ENCODE measurements at regions not wholly inside any gene's neighbourhood (a gene's known extent, or its start where the extent isn't known, plus 50 kb on each side); places are given as distances from the start of the nearest gene placed in this dataset.
A peak's percentile ranks its signal among the peaks of the same experiment; 100 is the strongest.

GRCh38 chr5:154696891-154697290 lies 58.3 kb upstream of the LARP1 start:
- no peak overlapping the region for H2AK5ac ChIP-seq (ENCODE audit: low read depth, low read length)
- no peak overlapping the region for H2BK120ac ChIP-seq (replicated peaks; ENCODE audit: low read depth, low read length)
- H3K79me2 ChIP-seq (ENCODE audit: control insufficient read depth in 1 of 2, insufficient read depth in 2 of 2, low read length in 2 of 2) = peaks cover 0 to 17% of the 10 kb centered on the region in 2 experiments; a peak in 2 of 4 replicates
- DNase-seq (ENCODE audit: low read depth in 1 of 2, low spot score in 2 of 2) (no peak), FAIRE-seq (peak; percentile 48)
- H3K4me2 ChIP-seq (ENCODE audit: insufficient read depth in 1 of 2, low read depth in 2 of 2, low read length in 2 of 2) = peak overlapping the region; percentile 26 to 30; a peak in 3 of 4 replicates
- no peak overlapping the region for H2BK15ac ChIP-seq (ENCODE audit: low read length)
- no peaks in the 10 kb centered on the region for H3K9me3 ChIP-seq (ENCODE audit: insufficient read depth in 2 of 2, low read depth in 1 of 2, low read length in 1 of 2)
- no peak overlapping the region; a peak in 1 of 7 replicates for H3K9ac ChIP-seq (replicated peaks in 1 of 4; ENCODE audit: extremely low read depth in 1 of 4, low read depth in 3 of 4, low read length in 3 of 4)
- H4K91ac ChIP-seq (replicated peaks; ENCODE audit: insufficient read length, low read length) = no peak overlapping the region
- no peaks in the 10 kb centered on the region for H3K27me3 ChIP-seq (replicated peaks in 1 of 4; ENCODE audit: control insufficient read depth in 3 of 4, extremely low read depth in 1 of 4, insufficient read depth in 3 of 4, low read length in 3 of 4)
- no peak overlapping the region for H2BK5ac ChIP-seq (ENCODE audit: low read depth, low read length)
- 6% methylated on average over 3 of the region's 3 CpGs; no CpG with 5 or more reads in 1 of the 2 experiments for WGBS, 2 experiments (ENCODE audit: extremely low coverage in 1 of 2, insufficient coverage in 1 of 2, insufficient read length in 1 of 2, insufficient replicate concordance in 2 of 2, low coverage in 1 of 2, low lambda C conversion rate in 2 of 2, missing lambda C conversion rate in 1 of 2)
- no peak overlapping the region for H3K4ac ChIP-seq (replicated peaks; ENCODE audit: insufficient read length, low read depth, low read length)
- ChIA-PET POLR2A (ENCODE audit: partially characterized antibody) (interaction anchor here (0.6 to 3.5 kb wide), 5 partner anchors 10 to 240 kb away, joined by 3 to 27 read pairs (median 4); partner anchors contain the start of gene GEMIN5), CTCF (ENCODE audit: partially characterized antibody) (interaction anchor here (1.0 to 1.7 kb wide), 2 partner anchors 10 to 13 kb away, joined by 3 to 5 read pairs; no protein-coding TSS in a partner anchor)
- H3K23me2 ChIP-seq (ENCODE audit: low read depth, low read length) = no peaks in the 10 kb centered on the region
- H3K27ac ChIP-seq (ENCODE audit: low read depth, low read length) = no peak overlapping the region
- TF ChIP-seq SIN3A (conservative IDR thresholded peaks at IDR 0.05 in 1 of 2, IDR thresholded peaks at IDR 0.05 in 1 of 2; ENCODE audit: low read depth in 1 of 2, low read length in 2 of 2) (0 out of 4 replicates have a peak, but pooled peaks of 1 of the 2 experiments have one; percentile 28), EP300 (IDR thresholded peaks at IDR 0.05; ENCODE audit: borderline replicate concordance in 1 of 2, low read depth in 2 of 2, low read length in 2 of 2) (no peak)
- peak overlapping the region in 1 of 4 experiments; percentile 6; a peak in 1 of 8 replicates for H3K4me3 ChIP-seq (ENCODE audit: extremely low read depth in 1 of 4, insufficient read depth in 2 of 4, low read depth in 3 of 4, low read length in 4 of 4)
- H2BK20ac ChIP-seq (ENCODE audit: low read length) = no peak overlapping the region
- no peak overlapping the region for H4K5ac ChIP-seq (ENCODE audit: insufficient read length, low read depth, low read length)
- 0 out of 2 replicates have a peak overlapping the region, but pooled peaks have one; percentile 17 for H3K18ac ChIP-seq (ENCODE audit: extremely low read depth, low read length)
- H3K23ac ChIP-seq (ENCODE audit: insufficient read length) = no peak overlapping the region
- peaks cover 8 to 28% (median 20%) of the 10 kb centered on the region in 4 experiments for H3K4me1 ChIP-seq (replicated peaks in 1 of 4; ENCODE audit: control insufficient read depth in 3 of 4, insufficient read depth in 4 of 4, low read length in 3 of 4)
- no peaks in the 10 kb centered on the region for H3K79me1 ChIP-seq (ENCODE audit: low read depth, low read length)
- H3K56ac ChIP-seq (replicated peaks; ENCODE audit: insufficient read length, low read depth, low read length) = no peak overlapping the region
- H2AFZ ChIP-seq (ENCODE audit: low read length) = no peak overlapping the region
- no peak overlapping the region for H3K14ac ChIP-seq (ENCODE audit: insufficient read length)
- no peak overlapping the region for H4K8ac ChIP-seq (ENCODE audit: extremely low read depth, insufficient read depth, low read length)
- 0 out of 2 replicates have a peak overlapping the region, but pooled peaks have one; percentile 42 for H2BK12ac ChIP-seq (ENCODE audit: low read depth, low read length)
- no peaks in the 10 kb centered on the region for H3K36me3 ChIP-seq (ENCODE audit: control insufficient read depth in 2 of 4, insufficient read depth in 4 of 4, low read length in 3 of 4)
- no peaks in the 10 kb centered on the region for H4K20me1 ChIP-seq (replicated peaks in 1 of 2; ENCODE audit: control insufficient read depth in 1 of 2, insufficient read depth in 2 of 2, low read length in 2 of 2)
